GM20000 (cell line): ENCODE measurements at regions not wholly inside any gene's neighbourhood (a gene's known extent, or its start where the extent isn't known, plus 50 kb on each side); places are given as distances from the start of the nearest gene placed in this dataset.

Source experiments
- DNase-seq: peaks from one replicate; pipeline ENCODE4 v3.0.0; 2012; ENCODE audit warnings: low spot score
- CTCF ChIP-seq: IDR thresholded peaks from 2 replicates; pipeline ENCODE4 v1.5.1; 2012; ENCODE audit warnings: mild to moderate bottlenecking, control low read depth; ENCODE audit errors: extremely low read depth, missing control alignments

GRCh38 chr6:166774292-166774691 lies 147.2 kb upstream of the RPS6KA2 start:
- DNase-seq, result no peak
- TF ChIP-seq CTCF, result no peak

GRCh38 chr6:166772518-166772917 lies 145.5 kb upstream of the RPS6KA2 start:
- DNase-seq, result no peak
- peak; percentile 6 for TF ChIP-seq CTCF

- TF ChIP-seq CTCF, result no peak
- no peak for DNase-seq
These were observed 144.7 kb upstream of the RPS6KA2 start for GRCh38 chr6:166771701-166772100.

- no peak for TF ChIP-seq CTCF
- no peak for DNase-seq
These were observed 143.4 kb upstream of the RPS6KA2 start for GRCh38 chr6:166770216-166771116.

- DNase-seq, result no peak
- TF ChIP-seq CTCF, result no peak
These were observed 142.6 kb upstream of the RPS6KA2 start for GRCh38 chr6:166769648-166770047.

GRCh38 chr6:166768761-166769160 lies 141.7 kb upstream of the RPS6KA2 start:
- no peak for DNase-seq

More at GRCh38 chr6:166768761-166769160, 141.7 kb upstream of the RPS6KA2 start:
- TF ChIP-seq CTCF, result no peak
